Liver (tissue), 7 donors: ENCODE measurements at regions not wholly inside any gene's neighbourhood (a gene's known extent, or its start where the extent isn't known, plus 50 kb on each side); places are given as distances from the start of the nearest gene placed in this dataset.
A peak's percentile ranks its signal among the peaks of the same experiment; 100 is the strongest.

ENCODE experiments used
- DNase-seq: peaks from one replicate; pipeline ENCODE4 v3.0.0-alpha.2; 2017; ENCODE audit warnings: low spot score
- H3K27ac ChIP-seq, 2 donors: one replicate each; pipeline ENCODE4 v1.7.0; 2013; ENCODE audit warnings: inconsistent platforms in 2 of 2, low read length in 2 of 2, control low read depth in 1 of 2, low read depth in 1 of 2, mild to moderate bottlenecking in 1 of 2
- H3K27me3 ChIP-seq, 4 donors: one replicate each; pipeline versions ENCODE4 v1.6.1 to v1.7.0; 2013; ENCODE audit warnings: low read length in 3 of 4, inconsistent platforms in 1 of 4, mild to moderate bottlenecking in 1 of 4, moderate library complexity in 1 of 4; ENCODE audit not compliant: control insufficient read depth in 4 of 4, insufficient read depth in 4 of 4
- H3K36me3 ChIP-seq, 4 donors: one replicate each; pipeline versions ENCODE4 v1.6.1 to v1.7.0; 2013; ENCODE audit warnings: low read length in 3 of 4, mild to moderate bottlenecking in 3 of 4, low read depth in 1 of 4, moderate library complexity in 1 of 4; ENCODE audit not compliant: control insufficient read depth in 4 of 4, insufficient read depth in 3 of 4
- H3K4me1 ChIP-seq, 4 donors: one replicate each; pipeline versions ENCODE4 v1.6.1 to v1.7.0; 2013; ENCODE audit warnings: low read length in 3 of 4, mild to moderate bottlenecking in 3 of 4, moderate library complexity in 1 of 4; ENCODE audit not compliant: control insufficient read depth in 4 of 4, insufficient read depth in 4 of 4
- H3K4me3 ChIP-seq, 3 donors: one replicate each; pipeline versions ENCODE4 v1.6.1 to v1.7.0; 2013; ENCODE audit warnings: low read length in 3 of 3, control low read depth in 1 of 3, low read depth in 1 of 3, mild to moderate bottlenecking in 1 of 3
- H3K9ac ChIP-seq, 2 donors: one replicate each; pipeline ENCODE4 v1.7.0; 2013; ENCODE audit warnings: low read length in 2 of 2, mild to moderate bottlenecking in 2 of 2, moderate library complexity in 2 of 2, control low read depth in 1 of 2, low read depth in 1 of 2
- H3K9me3 ChIP-seq, 4 donors: one replicate each; pipeline versions ENCODE4 v1.6.1 to v1.7.0; 2013; ENCODE audit warnings: low read length in 3 of 4; ENCODE audit not compliant: control insufficient read depth in 4 of 4
- ATF3 ChIP-seq: IDR thresholded peaks from 2 replicates; pipeline ENCODE4 v1.6.1; 2016; ENCODE audit warnings: antibody characterized with exemption
- EGR1 ChIP-seq, 2 donors: IDR thresholded peaks; 2 replicates each; pipeline ENCODE4 v1.6.1; 2016 to 2018; ENCODE audit warnings: antibody characterized with exemption in 2 of 2, low read depth in 2 of 2
- FOXA1 ChIP-seq: IDR thresholded peaks from 2 replicates; pipeline ENCODE4 v1.6.1; 2016; ENCODE audit warnings: antibody characterized with exemption
- FOXA2 ChIP-seq: IDR thresholded peaks from 2 replicates; pipeline ENCODE4 v1.6.1; 2016; ENCODE audit warnings: antibody characterized with exemption
- GABPA ChIP-seq, 2 donors: IDR thresholded peaks in 1 of 2; conservative IDR thresholded peaks in 1 of 2; 2 replicates each; pipeline ENCODE4 v1.6.1; 2016; ENCODE audit warnings: antibody characterized with exemption in 2 of 2, mild to moderate bottlenecking in 1 of 2, moderate library complexity in 1 of 2
- HNF4A ChIP-seq, 2 donors: conservative IDR thresholded peaks; 2 replicates each; pipeline ENCODE4 v1.6.1; 2016; ENCODE audit warnings: antibody characterized with exemption in 2 of 2, mild to moderate bottlenecking in 2 of 2
- HNF4G ChIP-seq: IDR thresholded peaks from 2 replicates; pipeline ENCODE4 v1.6.1; 2016; ENCODE audit warnings: antibody characterized with exemption
- JUND ChIP-seq, 2 donors: IDR thresholded peaks; 2 replicates each; pipeline ENCODE4 v1.6.1; 2016; ENCODE audit warnings: antibody characterized with exemption in 2 of 2
- MAX ChIP-seq: IDR thresholded peaks from 2 replicates; pipeline ENCODE4 v1.6.1; 2016; ENCODE audit warnings: antibody characterized with exemption
- RAD21 ChIP-seq, 2 donors: IDR thresholded peaks; 2 replicates each; pipeline ENCODE4 v1.6.1; 2016; ENCODE audit warnings: antibody characterized with exemption in 2 of 2, mild to moderate bottlenecking in 2 of 2
- RXRA ChIP-seq, 2 donors: IDR thresholded peaks; 2 replicates each; pipeline ENCODE4 v1.6.1; 2017 to 2018; ENCODE audit warnings: antibody characterized with exemption in 2 of 2, mild to moderate bottlenecking in 1 of 2
- SP1 ChIP-seq: IDR thresholded peaks from 2 replicates; pipeline ENCODE4 v1.6.1; 2018; ENCODE audit warnings: antibody characterized with exemption, mild to moderate bottlenecking
- TAF1 ChIP-seq: conservative IDR thresholded peaks from 2 replicates; pipeline ENCODE4 v1.6.1; 2016; ENCODE audit warnings: antibody characterized with exemption, mild to moderate bottlenecking
- YY1 ChIP-seq: IDR thresholded peaks from 2 replicates; pipeline ENCODE4 v1.6.1; 2016; ENCODE audit warnings: antibody characterized with exemption, mild to moderate bottlenecking
- ZBTB33 ChIP-seq: IDR thresholded peaks from 2 replicates; pipeline ENCODE4 v1.6.1; 2016; ENCODE audit warnings: antibody characterized with exemption
- WGBS: extraction: QIAGEN DNeasy Blood & Tissue Kit; methylation state at CpG from one replicate; pipeline ENCODE4 v1.1.7; 2013; 5-methylcytosine and 5-hydroxymethylcytosine counted together
- TF ChIP-seq, protein P1 (sequence below): IDR thresholded peaks from 2 replicates; pipeline ENCODE4 v1.6.1; 2016; ENCODE audit warnings: antibody characterized with exemption, mild to moderate bottlenecking
- donor health status: healthy.
- donor health status: healthy.
- donor health status: healthy.
- donor health status: healthy.

- WGBS, result 87% methylated on average over 16 of the region's 16 CpGs
- TF ChIP-seq EGR1 (IDR thresholded peaks at IDR 0.05; ENCODE audit: low read depth in 2 of 2), result no peak
- no peak for TF ChIP-seq GABPA (IDR thresholded peaks at IDR 0.05 in 1 of 2, conservative IDR thresholded peaks at IDR 0.05 in 1 of 2)
- no peak overlapping the region for H3K4me3 ChIP-seq
- no peak overlapping the region for H3K9ac ChIP-seq
- no peaks in the 10 kb centered on the region for H3K4me1 ChIP-seq
- H3K9me3 ChIP-seq, result peaks cover 0 to 4% (median 2%) of the 10 kb centered on the region in 4 donors
- no peaks in the 10 kb centered on the region for H3K36me3 ChIP-seq
- no peaks in the 10 kb centered on the region for H3K27me3 ChIP-seq
- DNase-seq, result no peak
- H3K27ac ChIP-seq, result no peak overlapping the region
Observed at GRCh38 chr11:50246699-50247098, 214.0 kb downstream of the OR4C45 start.

DNA sequence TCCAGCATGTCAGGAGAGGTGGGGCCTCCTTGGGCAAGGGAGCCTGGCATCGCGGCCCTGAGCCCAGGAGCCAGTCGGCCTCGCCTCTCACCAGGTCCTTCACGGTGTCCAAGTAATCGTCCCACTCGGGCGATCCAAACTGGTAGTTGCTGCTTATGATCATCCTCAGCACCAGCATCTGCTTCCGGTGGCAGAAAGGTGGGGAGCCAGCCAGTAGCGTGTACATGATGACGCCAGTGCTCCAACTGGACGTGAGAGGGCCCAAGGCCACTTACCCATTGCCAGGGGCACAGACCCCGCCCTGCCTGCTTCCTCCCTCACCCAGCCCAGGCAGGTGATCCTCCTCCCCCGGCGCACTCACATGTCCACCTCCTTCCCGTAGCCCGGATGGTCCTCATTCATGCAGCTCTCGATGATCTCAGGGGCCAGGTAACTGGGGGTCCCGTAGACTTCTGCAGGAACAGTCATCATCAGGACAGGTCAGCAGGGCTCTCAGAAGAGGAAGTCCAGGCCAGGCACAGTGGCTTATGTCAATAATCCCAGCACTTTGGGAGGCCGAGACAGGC is 214.7 kb downstream of the OR4C45 start:
- 90% methylated on average over 20 of the region's 20 CpGs for WGBS
- no peaks in the 10 kb centered on the region for H3K4me1 ChIP-seq
- DNase-seq, result no peak
- H3K4me3 ChIP-seq, result peak overlapping the region in 1 of 3 donors; percentile 13
- no peaks in the 10 kb centered on the region for H3K27me3 ChIP-seq
- H3K9me3 ChIP-seq, result peaks cover 0 to 4% (median 2%) of the 10 kb centered on the region in 4 donors
- no peaks in the 10 kb centered on the region for H3K36me3 ChIP-seq
- no peak overlapping the region for H3K9ac ChIP-seq
- H3K27ac ChIP-seq, result no peak overlapping the region
- TF ChIP-seq FOXA2 (no peak), MAX (no peak), RAD21 (IDR thresholded peaks at IDR 0.05) (no peak), HNF4A (conservative IDR thresholded peaks at IDR 0.05) (no peak), FOXA1 (no peak), YY1 (no peak), HNF4G (no peak), JUND (IDR thresholded peaks at IDR 0.05) (no peak), TAF1 (no peak), SP1 (no peak), ZBTB33 (no peak), RXRA (IDR thresholded peaks at IDR 0.05) (no peak), ATF3 (no peak)
- TF ChIP-seq, protein P1, sequence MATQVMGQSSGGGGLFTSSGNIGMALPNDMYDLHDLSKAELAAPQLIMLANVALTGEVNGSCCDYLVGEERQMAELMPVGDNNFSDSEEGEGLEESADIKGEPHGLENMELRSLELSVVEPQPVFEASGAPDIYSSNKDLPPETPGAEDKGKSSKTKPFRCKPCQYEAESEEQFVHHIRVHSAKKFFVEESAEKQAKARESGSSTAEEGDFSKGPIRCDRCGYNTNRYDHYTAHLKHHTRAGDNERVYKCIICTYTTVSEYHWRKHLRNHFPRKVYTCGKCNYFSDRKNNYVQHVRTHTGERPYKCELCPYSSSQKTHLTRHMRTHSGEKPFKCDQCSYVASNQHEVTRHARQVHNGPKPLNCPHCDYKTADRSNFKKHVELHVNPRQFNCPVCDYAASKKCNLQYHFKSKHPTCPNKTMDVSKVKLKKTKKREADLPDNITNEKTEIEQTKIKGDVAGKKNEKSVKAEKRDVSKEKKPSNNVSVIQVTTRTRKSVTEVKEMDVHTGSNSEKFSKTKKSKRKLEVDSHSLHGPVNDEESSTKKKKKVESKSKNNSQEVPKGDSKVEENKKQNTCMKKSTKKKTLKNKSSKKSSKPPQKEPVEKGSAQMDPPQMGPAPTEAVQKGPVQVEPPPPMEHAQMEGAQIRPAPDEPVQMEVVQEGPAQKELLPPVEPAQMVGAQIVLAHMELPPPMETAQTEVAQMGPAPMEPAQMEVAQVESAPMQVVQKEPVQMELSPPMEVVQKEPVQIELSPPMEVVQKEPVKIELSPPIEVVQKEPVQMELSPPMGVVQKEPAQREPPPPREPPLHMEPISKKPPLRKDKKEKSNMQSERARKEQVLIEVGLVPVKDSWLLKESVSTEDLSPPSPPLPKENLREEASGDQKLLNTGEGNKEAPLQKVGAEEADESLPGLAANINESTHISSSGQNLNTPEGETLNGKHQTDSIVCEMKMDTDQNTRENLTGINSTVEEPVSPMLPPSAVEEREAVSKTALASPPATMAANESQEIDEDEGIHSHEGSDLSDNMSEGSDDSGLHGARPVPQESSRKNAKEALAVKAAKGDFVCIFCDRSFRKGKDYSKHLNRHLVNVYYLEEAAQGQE, result no peak
